Right lobe of liver (tissue), 4 donors: ENCODE measurements at regions not wholly inside any gene's neighbourhood (a gene's known extent, or its start where the extent isn't known, plus 50 kb on each side); places are given as distances from the start of the nearest gene placed in this dataset.

Experiments
- POLR2A ChIP-seq: fragments of 450-650 bp; IDR thresholded peaks from one replicate; pipeline ENCODE4 v1.6.1; 2017; ENCODE audit warnings: antibody characterized with exemption, mild to moderate bottlenecking
- TF ChIP-seq, protein P1 (sequence below), 4 donors: fragments of 200-600 bp in 3 of 4; fragments of 450-650 bp in 1 of 4; IDR thresholded peaks; one replicate each; pipeline versions ENCODE4 v1.5.1 to v1.8.0; 2016 to 2022; ENCODE audit warnings: antibody characterized with exemption in 4 of 4, mild to moderate bottlenecking in 2 of 4
- donor health status: DM: no; HTN: no; CAD: no.
- donor health status: DM: no; HTN: no; CAD: no.
- donor health status: DM: no; HTN: yes; CAD: no.

DNA sequence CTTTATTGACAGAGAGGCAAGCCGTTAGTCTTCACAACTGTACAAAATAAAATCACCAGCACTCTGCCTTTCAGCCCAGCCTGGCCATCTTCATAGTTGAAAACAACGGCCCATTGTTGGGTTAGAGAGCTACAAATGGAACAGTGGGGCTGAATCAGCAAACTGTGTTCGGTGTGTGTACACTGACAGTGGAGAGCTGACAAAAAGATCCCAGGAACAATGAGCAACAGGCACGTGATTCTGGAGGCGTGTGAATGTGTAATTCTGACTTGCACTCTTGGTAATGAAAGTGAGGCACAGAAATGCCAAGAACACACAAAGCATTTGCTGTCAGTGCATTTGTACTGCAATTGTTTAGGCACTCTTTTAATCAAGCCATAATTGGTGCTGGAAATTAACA, 303.7 kb downstream of the WDR11 start:
- TF ChIP-seq, protein P1, sequence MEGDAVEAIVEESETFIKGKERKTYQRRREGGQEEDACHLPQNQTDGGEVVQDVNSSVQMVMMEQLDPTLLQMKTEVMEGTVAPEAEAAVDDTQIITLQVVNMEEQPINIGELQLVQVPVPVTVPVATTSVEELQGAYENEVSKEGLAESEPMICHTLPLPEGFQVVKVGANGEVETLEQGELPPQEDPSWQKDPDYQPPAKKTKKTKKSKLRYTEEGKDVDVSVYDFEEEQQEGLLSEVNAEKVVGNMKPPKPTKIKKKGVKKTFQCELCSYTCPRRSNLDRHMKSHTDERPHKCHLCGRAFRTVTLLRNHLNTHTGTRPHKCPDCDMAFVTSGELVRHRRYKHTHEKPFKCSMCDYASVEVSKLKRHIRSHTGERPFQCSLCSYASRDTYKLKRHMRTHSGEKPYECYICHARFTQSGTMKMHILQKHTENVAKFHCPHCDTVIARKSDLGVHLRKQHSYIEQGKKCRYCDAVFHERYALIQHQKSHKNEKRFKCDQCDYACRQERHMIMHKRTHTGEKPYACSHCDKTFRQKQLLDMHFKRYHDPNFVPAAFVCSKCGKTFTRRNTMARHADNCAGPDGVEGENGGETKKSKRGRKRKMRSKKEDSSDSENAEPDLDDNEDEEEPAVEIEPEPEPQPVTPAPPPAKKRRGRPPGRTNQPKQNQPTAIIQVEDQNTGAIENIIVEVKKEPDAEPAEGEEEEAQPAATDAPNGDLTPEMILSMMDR (IDR thresholded peaks at IDR 0.05): no peak
- no peak for TF ChIP-seq POLR2A
